Ishikawa (cell line): ENCODE measurements at regions not wholly inside any gene's neighbourhood (a gene's known extent, or its start where the extent isn't known, plus 50 kb on each side); places are given as distances from the start of the nearest gene placed in this dataset.

Experiments used
- CEBPB ChIP-seq: IDR thresholded peaks from 2 replicates; pipeline ENCODE4 v1.6.1; 2012
- EGR1 ChIP-seq: IDR thresholded peaks from 2 replicates; pipeline ENCODE4 v1.6.1; 2012
- EP300 ChIP-seq: IDR thresholded peaks from 2 replicates; pipeline ENCODE4 v1.6.1; 2012; ENCODE audit warnings: borderline replicate concordance
- FOXM1 ChIP-seq: IDR thresholded peaks from 2 replicates; pipeline ENCODE4 v1.6.1; 2012; ENCODE audit warnings: low read depth, borderline replicate concordance
- NFIC ChIP-seq: IDR thresholded peaks from 2 replicates; pipeline ENCODE4 v1.6.1; 2012
- TAF1 ChIP-seq: IDR thresholded peaks from 2 replicates; pipeline ENCODE4 v1.6.1; 2012; ENCODE audit warnings: low read depth, mild to moderate bottlenecking
- TF ChIP-seq, protein P1 (sequence below): IDR thresholded peaks from 2 replicates; pipeline ENCODE4 v1.6.1; 2012; ENCODE audit warnings: low read depth, mild to moderate bottlenecking
- TF ChIP-seq, protein P2 (sequence below): IDR thresholded peaks from 2 replicates; pipeline ENCODE4 v1.6.1; 2012
- TF ChIP-seq, protein P3 (sequence below): IDR thresholded peaks from 2 replicates; pipeline ENCODE4 v1.6.1; 2012

DNA sequence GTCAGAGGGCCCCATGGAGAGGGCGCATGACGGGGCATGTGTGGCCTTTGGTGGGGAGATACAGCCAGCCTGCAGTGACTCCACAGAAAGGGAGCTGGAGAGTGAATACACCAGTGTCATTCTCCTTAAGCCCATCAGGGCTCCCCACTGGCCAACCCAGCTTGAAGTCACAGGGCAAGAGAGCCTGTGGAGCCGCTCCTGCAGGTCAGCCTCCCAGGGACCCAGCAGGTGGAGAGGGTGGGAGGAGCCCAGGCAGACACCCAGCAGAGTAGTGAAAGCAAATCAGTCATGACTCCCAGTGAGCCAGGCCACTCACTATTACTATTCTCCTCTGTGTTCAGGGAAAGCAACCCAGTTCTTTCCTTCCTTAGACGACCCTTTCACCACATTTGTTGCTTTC is 110.0 kb upstream of the CPM start:
- TF ChIP-seq FOXM1 (no peak), TAF1 (no peak), NFIC (peak; percentile 60), CEBPB (no peak), EGR1 (no peak), EP300 (peak; percentile 74)
- TF ChIP-seq, protein P1, sequence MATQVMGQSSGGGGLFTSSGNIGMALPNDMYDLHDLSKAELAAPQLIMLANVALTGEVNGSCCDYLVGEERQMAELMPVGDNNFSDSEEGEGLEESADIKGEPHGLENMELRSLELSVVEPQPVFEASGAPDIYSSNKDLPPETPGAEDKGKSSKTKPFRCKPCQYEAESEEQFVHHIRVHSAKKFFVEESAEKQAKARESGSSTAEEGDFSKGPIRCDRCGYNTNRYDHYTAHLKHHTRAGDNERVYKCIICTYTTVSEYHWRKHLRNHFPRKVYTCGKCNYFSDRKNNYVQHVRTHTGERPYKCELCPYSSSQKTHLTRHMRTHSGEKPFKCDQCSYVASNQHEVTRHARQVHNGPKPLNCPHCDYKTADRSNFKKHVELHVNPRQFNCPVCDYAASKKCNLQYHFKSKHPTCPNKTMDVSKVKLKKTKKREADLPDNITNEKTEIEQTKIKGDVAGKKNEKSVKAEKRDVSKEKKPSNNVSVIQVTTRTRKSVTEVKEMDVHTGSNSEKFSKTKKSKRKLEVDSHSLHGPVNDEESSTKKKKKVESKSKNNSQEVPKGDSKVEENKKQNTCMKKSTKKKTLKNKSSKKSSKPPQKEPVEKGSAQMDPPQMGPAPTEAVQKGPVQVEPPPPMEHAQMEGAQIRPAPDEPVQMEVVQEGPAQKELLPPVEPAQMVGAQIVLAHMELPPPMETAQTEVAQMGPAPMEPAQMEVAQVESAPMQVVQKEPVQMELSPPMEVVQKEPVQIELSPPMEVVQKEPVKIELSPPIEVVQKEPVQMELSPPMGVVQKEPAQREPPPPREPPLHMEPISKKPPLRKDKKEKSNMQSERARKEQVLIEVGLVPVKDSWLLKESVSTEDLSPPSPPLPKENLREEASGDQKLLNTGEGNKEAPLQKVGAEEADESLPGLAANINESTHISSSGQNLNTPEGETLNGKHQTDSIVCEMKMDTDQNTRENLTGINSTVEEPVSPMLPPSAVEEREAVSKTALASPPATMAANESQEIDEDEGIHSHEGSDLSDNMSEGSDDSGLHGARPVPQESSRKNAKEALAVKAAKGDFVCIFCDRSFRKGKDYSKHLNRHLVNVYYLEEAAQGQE: no peak
- TF ChIP-seq, protein P2, sequence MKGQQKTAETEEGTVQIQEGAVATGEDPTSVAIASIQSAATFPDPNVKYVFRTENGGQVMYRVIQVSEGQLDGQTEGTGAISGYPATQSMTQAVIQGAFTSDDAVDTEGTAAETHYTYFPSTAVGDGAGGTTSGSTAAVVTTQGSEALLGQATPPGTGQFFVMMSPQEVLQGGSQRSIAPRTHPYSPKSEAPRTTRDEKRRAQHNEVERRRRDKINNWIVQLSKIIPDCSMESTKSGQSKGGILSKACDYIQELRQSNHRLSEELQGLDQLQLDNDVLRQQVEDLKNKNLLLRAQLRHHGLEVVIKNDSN: 0 out of 2 replicates have a peak, but pooled peaks have one; percentile 27
- TF ChIP-seq, protein P3, sequence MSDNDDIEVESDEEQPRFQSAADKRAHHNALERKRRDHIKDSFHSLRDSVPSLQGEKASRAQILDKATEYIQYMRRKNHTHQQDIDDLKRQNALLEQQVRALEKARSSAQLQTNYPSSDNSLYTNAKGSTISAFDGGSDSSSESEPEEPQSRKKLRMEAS: peak; percentile 22; the same call in 1 of the 2 replicates
